DMS153 treated with DMSO at 0.1 percent for 48 hours (cell line): ENCODE measurements at regions not wholly inside any gene's neighbourhood (a gene's known extent, or its start where the extent isn't known, plus 50 kb on each side); places are given as distances from the start of the nearest gene placed in this dataset.
"Not testable (repeated sequence)": the region's sequence is repeated elsewhere in the genome, so short reads cannot be mapped to it uniquely, and the experiment has no call there.

Experiments used
- DNase-seq: peaks from one replicate; lab custom pipeline; 2025; ENCODE audit not compliant: unreplicated experiment; lab: John Stamatoyannopoulos, UW

DNA sequence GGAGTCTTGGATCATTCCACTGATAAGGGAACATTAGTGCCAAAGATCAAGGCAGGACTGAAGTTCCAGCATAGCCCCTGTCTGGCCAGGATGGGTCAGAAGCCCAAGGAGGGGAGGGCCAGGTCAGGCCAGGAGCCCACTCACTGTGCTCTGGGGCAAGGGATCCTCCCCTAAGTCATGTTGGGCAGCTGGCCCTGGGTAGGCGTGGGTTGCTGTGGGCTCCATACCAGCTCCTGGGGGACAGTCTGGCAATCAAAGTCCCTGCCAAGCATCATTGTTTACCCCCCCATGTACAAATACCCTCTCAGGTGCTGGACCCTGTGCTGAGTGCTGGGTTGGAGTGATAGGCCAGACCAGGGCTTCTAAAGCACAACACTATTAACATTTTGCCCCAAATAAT, 130.5 kb downstream of the IRX5 start:
- no peak for DNase-seq

DNA sequence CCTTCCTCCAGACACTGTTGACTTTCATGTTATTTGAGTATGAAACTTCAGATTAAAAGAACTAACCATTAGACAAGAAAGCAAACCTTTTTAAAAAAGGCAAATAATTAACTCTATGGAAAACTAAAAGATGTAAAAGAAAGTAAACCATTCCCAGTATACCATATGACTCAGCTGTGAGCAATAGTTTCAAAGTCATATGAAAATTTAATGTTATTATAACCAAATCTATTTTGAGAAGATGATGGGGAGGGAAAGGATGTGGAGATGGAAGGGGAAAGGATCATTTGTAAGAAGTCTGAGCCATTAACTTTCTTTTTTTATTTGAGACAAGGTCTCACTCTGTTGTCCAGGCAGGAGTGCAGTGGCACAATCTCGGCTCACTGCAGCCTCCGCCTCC, 131.8 kb downstream of the IRX5 start:
- no peak for DNase-seq

DNA sequence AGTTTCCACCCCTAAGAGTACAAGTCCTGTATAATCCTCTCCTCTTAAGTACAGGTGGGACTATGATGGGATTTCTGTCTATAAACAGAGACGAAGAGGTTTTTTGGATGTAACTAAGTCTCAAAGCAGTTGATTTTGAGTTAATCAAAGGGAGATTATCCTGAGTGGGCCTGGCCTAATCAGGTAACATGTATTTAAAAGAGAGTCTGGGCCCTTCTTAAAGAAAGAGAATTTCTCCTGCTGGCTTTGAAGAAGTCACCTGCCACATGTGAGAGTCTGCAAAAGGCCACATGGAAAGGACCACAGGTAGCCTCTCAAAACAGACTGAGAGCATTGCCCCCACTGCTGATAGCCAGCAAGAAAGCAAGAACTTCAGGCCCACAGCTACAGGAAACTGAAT, 142.3 kb downstream of the IRX5 start:
- no peak for DNase-seq

DNA sequence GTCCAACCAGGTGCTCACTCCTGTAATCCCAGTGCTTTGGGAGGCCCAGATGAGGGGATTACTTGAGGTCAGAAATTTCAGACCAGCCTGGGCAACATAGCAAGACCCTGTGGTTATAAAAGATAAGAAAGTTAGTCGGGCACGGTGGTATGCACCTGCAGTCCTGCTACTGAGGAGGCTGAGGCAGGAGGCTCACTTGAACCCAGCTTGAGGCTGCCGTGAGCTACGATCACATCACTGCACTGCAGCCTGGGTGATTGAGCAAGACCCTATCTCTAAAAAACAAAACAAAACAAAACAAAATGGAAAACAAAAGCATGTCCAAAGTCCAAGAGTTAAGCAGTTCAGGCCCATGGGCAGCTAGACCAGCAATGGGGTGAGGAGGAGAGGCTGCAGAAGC, 143.2 kb downstream of the IRX5 start:
- no peak for DNase-seq

DNA sequence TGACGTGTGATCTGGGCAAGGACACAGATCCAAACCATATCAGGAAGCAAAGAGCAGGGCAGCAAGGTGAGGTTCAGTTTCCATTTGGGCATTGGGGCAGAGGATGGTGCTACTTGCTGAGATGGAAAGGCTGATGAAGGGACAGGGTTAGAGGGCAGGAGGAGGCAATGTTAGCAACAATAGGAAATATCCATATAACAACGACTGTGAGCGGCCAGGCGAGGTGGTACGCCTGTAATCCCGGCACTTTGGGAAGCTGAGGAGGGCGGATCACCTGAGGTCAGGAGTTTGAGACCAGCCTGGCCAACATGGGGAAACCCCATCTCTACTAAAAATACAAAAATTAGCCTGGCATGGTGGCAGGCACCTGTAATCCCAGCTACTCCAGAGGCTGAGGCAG, 144.5 kb downstream of the IRX5 start:
- not testable (repeated sequence) for DNase-seq

DNA sequence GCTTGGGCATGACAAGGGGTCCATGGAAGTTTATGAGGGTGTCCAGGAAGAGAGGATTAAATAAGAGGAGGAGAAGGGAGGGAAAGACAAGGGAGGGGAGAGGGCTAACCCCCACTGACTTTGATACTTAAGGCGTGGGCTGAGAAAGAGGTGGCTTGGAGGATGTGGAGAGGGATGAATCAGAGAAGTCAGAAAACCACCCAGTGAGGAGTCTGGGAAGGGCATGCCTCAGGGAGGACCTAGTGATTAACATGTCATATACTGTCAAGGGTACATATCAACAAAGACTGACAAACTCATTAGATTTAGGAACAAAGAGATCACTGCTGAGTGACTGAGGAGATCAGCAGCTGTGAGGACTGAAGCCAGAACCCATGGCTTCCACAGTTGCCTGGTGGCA, 145.4 kb downstream of the IRX5 start:
- no peak for DNase-seq

DNA sequence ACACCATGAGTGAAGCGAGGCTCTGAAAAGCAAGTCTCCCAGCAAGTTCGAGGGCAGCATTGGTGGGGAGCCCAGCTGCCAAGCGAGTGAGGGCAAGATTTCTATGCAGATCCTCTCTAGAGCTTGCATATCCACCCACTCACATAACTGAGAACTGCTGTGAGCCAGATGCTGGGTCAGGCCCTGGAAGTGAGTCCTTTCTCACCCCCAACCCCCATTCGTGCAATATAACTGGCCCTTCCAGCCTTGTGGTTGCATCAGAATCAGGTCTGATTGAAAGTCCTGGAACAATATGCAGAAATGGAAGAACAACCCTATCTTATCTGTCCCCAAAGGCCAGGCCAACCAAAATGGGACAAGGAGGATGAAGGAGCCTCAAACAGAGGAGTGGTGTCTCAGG, 146.6 kb downstream of the IRX5 start:
- DNase-seq: no peak

DNA sequence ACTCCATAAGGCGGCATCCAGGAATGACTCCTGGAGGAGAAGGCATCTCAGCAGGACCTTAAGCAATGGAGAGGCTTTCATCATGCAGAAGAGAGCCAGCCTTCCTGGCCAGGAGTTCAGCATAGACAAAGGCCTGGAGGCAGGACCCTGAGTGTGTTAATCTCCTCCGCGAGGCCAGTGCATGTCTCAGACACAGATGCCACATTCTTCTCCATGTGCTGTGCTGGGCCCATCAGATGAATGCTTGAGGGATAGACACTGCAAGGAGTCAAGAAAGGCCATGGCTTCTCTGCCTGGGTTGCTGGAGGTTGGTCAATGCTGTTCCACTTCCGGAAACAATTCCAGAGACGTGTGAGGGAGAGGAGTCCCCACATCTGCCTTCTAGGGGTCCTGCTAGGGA, 147.5 kb downstream of the IRX5 start:
- no peak for DNase-seq

DNA sequence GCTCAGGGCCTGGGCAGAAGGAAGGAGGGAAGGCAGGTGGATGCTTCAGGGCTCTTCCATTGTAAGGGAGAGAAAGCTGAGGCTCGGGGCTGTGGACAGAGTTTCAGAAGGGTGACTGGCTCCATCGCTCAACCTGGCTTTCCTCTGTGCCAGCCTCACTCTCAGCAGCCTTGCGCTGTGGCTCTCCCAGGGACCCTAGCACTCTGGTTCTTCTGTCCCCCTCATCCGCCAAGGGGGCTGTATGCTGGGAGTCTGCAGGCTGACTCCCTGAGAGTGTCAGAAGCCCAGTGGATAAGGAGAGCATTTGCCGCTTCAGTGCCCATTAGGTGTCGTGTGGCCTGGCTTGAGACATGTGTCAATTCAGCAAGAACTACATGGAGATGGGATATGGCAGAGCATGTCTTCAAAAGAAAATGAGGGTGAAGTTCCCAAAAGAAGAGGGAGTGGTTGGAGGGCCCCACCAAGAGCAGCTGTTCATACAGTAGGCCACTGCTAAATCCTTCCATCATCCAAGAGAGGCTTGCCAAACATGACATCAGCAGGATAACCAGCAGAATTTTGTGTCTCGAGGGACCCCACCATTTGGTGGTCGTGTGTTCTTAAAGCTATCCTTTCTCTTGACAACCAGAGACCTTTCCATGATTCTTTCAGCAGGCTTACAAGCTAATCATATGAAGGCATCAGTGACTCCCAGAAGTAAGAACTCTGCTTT, 148.2 kb downstream of the IRX5 start:
- no peak for DNase-seq

DNA sequence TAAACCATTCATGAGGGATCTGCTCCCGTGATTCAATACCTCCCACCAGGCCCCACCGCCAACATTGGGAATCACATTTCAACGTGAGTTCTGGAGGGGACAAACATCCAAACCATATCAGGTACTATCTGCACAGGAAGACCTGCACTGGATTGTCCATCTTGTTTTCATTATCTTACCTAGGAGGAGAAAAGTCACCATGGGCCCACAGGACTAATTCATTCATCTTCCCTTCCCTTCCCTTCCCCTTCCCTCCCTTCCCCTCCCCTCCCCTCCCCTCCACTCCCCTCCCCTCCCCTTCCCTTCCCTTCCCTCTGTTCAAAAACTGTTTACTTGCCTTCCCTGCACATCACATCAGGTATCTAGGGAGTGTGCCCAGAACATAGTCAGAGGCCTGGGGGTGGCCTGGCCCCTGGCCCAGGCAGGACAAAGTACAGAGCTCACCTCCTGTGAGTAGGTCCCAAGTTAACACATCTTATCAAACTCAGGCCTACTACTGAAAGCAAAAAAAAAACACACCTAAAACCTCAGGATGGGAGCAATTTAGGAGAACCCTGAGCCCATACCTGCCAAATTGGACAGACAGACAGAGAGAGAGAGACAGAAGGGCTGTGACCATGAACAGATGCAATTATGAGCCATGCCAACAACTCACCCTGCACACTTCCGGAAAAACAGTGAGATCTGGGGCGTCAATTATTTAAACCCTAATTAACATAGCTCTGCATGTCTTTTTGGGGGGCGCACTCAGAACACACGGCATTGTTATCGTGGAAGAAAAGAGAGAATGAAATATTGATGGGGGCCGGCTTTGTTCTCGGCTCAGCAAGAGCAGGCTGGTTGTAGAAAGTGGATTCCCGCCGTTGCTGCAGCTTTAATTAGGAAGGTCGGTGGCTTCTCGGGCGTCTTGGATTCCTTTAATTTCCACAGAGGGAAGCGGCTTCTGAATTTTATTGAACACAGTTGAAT, 151.2 kb downstream of the IRX5 start:
- no peak for DNase-seq

DNA sequence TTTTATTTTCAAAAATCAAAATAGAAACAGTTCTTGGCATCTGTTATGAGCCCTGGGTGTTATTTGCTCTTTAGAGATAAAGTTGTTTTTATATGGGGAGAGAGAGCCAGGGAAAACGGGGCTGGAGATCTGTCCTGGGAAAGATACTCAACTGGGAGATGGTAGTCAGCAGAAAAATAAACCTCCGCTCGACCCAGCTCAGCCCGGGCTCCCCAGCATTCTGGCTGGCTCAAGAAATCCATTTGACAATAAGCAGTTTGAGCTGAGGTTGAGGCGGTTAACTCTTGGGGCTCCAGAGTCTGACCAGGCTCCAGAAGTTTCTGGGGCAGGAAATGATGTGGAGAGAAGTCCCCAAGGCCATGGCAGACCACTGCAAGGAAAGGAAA, 151.9 kb downstream of the IRX5 start:
- DNase-seq: no peak

DNA sequence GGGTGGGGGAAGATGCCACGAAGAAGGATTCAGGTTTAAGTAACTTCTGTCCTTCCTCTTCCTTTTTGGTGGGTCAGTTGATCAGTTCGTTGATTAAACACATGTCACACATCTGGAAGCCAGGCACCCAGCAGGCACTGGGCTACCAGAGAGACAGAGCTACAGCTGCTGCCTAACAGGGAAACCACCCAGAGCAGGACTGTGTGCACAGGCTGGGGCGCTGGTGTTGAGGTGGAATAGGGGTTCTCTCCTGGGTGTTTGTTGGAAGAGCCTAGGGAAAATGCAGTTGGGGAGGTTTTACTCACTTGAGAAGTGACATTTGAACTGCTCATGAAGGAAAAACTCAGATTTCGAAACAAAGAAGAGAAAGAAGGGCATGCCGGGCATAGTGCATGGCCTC, 152.4 kb downstream of the IRX5 start:
- no peak for DNase-seq

DNA sequence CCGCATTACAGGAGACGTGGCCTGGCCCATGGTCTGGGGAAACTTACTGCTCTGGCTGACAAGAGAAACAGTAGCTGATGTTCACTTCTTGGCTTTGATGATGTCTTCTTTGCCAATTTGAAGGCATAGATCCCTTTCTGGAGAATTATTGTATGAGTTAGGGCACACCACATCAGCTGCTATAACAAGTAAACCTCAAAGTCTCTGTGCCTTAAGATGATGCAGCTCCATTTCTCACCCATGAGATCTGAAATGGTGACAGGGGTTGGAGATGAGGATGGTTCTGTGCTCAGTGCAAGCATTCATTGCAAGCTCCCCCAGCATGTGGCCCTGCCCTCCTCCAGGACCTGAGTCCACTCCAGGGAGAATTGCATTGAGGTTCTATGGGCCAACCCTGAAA, 157.4 kb downstream of the IRX5 start:
- no peak for DNase-seq

DNA sequence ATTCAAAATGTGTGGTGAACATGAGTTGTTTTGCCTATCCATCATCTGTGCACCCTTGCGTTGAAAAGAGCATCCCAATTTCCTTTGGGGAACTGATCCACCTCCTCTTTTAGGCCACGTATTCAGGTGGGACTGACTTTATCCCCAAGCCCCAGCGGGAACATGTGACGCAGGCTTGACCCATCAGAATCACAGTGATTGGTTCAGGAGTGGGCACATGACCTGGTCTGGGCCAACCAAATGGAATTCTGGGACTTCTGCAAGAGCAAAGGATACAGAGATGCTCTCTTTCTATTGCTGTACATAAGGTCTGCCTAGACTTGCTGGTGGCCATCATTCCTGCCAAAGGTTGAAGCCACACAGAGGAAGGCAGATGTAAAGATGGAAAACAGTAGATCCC, 158.9 kb downstream of the IRX5 start:
- DNase-seq: no peak

DNA sequence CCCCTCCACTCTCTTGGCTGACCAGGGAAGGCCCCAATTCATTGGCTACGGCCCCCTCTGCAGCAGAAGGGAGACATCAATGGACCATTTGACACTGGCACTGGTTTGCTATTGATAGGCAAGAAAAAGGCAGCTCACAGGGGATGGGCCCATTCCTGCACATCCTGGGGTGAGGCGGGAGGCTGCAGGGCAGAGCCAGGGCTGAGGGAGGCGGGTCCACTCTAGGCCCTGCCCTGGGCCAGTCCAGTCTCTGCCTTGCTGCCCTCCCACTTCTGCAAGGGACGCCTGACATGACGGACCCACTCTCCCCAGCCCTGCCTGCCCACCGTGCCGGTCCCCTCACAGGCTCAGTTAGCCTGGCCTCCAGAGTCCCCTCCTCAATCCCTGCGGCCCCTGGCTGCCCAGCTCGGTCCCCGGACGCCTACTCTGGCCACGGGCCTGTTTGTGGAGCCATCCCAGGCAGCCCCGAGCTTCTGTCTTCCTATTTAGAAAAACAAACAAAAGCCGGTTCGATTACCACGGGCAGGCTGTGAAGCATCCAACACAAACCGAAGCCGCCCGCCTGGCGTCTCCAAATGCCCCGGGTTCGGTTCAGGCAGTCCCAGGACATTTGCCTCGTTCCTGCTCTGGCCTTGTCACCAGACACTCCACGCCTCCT, 160.7 kb downstream of the IRX5 start:
- no peak for DNase-seq

DNA sequence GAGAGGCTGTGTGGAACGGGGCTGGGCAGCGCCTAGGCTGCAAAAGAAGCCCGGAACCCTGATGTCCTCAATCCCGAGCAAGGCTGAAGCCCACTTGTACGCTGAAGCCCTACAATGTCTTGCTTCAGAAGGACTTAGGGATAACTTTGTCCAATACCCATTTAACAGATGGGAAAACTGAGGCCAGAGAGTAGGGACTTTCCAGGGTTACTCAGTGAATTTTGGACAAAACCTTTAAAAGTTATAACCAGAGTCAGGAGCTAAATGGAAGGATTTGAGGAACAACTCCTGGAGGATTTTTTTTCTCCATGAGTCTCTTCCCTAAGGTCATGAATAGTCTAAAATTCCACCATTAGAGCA, 161.2 kb downstream of the IRX5 start:
- DNase-seq: no peak

DNA sequence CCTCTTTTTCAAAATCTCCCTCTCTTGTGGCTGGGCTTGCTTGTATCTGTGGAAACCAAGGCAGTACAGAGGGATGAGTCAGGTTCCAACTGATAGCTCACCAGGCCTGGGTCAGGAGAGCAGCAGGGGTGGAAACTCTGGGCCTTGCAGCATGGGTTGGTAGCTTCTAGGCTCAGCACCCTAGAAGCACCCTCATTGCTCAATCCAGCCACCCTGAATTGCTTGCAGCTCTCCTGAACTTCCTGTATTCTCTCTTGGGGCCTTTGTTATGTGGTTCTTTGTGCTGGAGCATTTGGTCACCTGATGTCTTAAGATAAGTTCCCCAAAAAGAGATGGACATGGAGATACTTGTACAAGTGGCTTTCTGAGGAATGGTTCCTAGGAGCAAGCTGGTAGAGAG, 169.4 kb downstream of the IRX5 start:
- DNase-seq: no peak

DNA sequence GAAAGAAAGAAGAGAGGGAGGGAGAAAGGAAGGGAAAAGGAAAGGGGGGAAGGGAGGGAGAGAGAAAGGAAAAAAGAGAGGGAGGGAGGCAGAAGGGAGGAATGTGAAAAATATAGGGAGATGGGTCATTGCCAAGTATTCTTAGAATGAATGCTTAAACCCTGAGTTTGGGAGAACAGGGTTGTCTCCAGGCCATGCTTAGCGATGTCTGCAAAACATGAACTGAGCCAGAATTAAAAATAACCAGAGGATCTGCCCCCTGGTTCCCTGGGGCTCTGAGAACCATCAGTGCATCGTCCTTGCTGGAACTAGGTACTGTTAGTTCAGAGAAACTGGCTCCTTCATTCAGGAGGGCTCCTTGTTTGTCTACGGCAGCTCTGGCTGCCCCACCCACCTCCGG, 170.4 kb downstream of the IRX5 start:
- no peak for DNase-seq

DNA sequence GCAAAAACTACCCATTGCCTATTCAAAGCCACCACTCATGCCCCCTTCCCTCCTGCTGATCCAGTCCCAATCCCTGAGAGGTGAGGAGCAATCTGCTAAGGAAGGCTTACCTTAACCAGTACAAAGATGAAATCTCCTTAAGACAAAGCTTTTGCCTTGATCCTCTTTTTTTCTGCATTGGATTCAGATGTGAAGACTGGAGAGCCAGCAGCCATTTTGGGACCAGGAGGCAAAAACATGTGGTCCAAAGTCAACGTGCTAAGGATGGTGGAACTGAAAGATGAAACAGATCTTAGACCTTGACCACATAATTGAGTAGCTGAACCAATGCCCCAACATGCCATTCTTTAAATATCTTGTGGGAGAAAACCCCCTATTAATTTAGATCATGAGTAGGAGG, 171.4 kb downstream of the IRX5 start:
- no peak for DNase-seq

DNA sequence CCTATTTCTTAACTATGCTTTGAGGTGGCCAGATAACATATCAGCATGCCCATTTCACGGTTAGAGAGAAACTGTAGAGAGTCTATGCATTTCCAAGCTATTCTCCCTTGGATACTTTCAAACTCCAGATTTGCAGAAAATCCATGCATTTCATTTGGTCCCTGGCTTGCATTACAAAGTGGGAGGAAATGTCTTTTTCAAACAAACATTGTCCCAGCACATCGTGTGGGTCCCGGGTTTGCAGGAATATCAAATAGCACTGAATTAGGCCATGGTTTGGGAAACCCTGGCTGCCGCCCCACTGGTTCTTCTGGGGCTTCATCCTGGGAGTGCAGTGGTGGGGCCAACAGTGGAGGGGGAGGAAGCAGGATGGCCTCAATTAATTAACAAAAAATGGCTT, 171.9 kb downstream of the IRX5 start:
- no peak for DNase-seq

DNA sequence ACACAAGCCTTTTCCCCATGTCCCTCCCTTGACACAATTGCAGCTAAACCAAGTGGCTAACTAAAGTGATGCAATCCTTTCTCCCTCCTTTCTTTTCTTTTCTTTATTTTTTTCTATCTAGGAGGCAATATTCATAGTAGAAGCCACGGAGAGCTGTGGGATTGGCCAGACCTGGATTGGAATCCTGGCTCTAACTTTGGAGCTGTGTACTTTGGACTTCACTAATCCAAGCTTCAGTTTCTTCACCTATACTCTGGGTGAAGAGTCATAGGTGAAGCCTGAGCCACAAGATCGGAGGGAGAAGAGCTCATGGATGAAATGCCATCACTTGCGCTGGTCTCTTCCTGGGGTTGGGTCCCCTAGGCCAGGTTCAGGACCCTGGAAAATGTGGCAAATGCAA, 177.2 kb downstream of the IRX5 start:
- no peak for DNase-seq

DNA sequence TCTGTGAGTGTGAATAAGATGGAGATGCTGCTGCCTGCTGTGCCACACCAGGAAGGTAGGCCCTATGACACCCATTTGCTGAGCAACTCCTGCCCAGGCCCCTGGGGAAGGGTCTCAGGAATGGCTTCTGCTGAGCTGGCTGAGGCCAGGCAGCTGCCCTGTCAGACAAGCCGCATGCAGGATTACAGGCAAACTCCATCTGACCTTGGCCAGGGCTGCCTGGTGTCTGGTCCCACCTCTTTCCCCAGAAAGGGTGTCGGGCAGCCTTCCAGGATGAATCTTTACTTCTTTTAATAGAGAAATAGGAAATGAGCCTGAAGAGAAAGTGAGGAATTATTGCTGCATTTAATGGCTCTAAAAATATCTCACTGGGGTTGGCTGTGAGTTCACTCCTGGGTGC, 182.5 kb downstream of the IRX5 start:
- no peak for DNase-seq
